Fibroblast of skin of back (primary cell): ENCODE measurements at regions not wholly inside any gene's neighbourhood (a gene's known extent, or its start where the extent isn't known, plus 50 kb on each side); places are given as distances from the start of the nearest gene placed in this dataset.

ENCODE experiments used
- DNase-seq: peaks from one replicate; pipeline ENCODE4 v3.0.0-alpha.2; 2013

DNA sequence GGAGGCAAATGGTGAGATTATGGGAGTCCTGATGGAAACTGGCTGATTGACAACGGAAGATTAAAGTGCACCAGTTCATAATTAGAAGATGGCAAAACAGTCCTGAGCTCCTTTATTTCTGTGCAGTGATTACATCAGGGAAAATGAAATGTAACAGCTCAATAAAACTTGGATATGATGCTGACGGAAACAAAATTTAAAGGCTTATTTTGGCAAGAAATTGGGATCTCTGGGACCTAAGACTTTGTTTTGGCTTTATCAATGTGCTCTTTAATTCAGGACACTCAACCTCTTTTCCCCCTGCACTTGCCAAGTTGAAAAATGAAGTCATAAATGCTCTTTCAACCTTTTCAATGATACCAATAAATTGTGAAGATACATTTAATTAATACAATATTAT lies 226.8 kb downstream of the C6orf118 start:
- no peak for DNase-seq

DNA sequence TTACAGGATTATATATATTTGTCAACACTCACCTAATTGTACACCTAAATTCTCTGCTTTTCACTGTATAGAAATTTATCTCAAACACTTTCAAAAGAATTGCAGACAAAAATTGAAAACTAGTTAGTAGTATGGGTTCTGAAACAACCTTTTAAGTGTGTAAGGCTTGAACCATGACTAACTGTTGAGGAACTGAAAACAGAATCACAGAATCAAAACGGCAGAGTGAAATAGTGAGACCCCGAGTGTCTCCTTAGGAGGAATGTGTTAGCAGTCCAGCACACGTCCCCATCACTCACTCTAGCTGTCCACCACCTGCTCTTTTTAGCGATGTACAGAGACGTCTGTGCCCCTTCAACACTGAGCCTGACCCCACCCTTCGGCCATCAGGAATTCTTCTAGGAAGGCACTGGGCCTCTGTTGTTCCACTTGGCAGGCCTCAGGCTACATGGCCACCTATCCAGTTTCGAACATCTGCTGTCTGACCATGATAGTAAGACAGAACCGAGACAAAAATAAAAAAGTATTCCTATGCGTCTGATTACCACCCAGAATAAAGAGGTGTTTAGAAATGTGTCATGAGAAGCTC lies 227.4 kb downstream of the C6orf118 start:
- no peak for DNase-seq

DNA sequence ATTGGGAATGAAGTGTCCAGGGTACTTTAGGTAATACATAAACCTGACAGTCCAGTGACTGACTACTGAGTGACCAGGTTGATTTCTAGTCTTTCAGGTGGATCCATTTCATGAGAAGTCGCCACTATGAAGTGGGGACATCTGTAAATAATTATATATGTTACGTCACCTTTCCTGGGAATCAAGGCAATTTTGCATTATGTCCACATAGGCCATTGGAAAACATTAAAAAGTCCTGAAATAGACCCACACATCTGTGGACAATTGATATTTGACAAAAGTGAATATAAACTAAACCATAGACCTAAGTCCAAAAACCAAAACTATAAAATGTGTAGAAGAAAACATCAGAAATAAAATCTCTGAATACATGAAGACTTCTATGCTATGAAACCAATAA lies 231.5 kb downstream of the C6orf118 start:
- no peak for DNase-seq

DNA sequence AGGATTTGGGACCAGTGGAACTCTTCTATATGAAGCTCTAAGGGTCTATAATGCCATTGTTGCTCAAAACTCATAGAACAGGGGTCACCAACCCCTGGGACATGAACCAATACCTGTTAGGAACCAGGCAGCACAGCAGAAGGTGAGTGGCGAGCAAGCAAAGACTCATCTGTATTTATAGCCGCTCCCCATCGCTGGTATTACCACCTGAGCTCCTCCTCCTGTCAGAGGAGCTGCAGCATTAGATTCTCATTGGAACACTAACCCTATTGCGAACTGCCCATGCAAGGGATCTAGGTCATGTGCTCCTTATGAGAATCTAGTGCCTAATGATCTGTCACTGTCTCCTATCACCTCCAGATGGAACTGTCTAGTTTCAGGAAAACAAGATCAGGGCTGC lies 237.5 kb downstream of the C6orf118 start:
- DNase-seq, result no peak

DNA sequence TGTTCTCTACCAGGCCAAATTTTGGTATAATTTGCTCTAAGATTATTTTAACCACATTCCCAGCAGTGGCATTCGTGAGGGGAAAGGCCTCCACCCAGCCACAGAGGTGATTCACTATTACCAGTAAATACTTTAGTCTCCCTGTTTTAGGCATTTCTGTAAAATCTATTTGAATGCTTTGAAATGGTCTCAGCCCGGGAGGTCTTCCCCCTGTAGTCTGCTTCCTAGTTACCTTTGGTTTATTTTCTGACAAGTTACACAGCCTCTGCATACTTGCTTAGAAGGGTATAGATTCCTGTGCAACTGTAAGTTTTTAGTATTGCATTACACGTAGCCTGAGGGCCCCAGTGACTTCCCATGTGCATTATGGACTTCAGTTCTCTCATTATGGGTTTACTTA lies 248.7 kb downstream of the C6orf118 start:
- DNase-seq, result peak; percentile 33

DNA sequence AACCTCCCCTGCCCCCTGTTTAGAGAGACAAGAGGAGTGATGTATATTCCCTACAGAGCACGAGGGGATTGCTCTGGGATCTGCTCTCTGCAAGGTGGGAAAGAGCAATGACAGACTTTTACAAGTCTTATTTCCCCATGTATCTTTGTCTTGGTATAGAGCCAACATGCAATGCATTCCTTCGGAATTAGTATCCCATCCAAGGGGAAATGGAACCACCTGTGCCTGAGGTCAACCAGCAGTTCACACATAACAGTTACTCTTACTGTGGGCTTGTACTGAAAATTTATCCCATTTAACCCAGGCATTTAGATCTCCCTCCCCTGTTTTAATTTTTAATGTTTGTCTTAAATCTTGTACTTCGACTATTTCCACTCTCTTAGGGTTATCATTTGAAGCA lies 250.4 kb downstream of the C6orf118 start:
- peak; percentile 14 for DNase-seq

DNA sequence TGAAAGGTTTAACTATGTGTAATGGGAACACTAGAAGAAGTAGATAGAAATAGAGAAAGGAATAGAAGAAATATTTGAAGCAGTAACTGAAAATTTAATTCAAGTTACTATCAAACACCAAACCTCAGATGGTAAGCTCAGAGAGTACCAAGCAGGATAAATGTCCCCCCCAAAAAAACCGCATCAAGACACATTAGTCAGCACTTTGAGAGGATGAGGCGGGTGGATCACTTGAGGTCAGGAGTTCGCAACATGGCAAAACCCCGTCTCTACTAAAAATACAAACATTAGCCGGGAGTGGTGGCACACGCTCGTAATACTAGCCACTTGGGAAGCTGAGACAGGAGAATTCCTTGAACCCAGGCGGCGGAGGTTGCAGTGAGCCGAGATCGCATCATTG lies 253.1 kb downstream of the C6orf118 start:
- DNase-seq, result no peak

DNA sequence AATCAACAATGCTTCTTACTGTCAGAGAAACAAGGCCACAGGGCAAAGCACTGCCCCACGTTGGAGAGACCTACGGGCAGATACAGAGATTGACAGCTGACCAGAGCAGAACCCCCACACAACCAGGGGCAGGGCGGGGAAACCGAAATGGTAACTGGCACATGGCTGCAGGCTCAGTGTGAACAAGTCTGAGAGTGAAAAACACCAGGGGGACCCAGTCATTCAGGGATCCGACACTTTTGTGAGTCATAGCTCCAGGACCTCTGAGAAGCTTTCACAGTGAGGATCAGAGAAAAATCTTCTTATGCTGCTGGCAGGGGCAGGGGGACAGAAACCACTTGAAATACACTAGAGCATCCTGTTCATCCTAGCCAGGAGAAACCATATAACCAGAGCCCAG lies 254.2 kb downstream of the C6orf118 start:
- peak; percentile 23 for DNase-seq

DNA sequence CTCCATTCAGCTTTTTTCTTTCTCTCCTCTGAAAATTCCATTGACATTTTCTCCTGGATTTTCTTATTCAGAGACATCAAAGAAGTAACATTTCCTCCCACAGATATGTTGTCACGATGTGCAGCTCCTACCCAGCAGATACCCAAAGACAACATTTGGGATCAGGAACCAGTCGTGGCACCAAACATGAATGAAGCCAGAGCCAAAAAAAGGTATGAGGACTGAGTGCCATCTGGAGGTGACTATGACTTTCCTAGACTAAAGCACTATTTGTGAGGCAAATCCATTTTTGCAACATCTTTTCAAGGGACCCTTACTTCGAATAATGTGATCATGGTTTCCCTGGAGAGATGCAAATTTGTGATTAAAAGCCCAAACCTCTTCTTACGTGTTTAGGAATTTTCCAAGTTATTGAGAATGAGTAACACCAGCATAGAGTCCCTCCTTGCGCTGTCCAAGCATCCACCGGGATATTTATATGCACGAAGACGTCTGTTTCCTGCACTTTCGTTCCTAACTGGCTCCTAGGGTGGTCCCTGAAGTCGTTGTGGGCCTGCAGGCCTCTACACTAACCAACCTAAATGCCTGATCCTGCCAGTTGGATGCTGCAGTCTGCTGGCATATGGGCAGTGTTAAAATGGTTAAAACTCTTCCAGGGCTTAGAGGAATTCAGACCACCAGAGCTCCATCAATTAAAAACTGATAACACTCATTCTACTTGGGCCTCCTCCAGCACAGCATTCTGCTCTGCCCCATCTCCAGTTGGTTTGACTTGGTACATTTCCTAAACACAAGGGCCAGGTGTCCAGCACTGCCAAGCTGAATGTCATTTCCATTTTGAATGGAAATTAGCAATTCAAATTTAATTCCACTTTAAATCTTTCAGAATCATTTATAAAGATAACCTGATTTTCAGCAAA lies 256.6 kb downstream of the C6orf118 start:
- no peak for DNase-seq

DNA sequence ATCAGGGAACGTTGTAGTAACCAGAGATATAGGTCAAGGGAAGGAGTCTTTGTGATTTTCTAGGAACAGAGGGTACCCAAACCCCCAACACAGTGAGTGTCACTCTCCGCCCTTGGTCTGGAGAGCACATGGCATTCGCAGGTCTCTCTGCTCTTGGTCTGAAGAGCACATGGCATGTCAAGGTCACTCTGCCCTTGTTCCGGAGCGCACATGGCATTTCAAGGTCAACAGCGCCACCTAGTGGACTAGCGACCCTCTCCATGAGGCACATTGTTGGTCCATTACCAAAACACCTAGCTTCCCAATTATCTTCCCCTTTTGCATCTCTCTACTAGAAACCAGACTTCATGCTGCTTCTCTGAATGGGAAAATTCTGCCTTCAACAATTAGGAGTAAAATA lies 260.0 kb downstream of the C6orf118 start:
- peak; percentile 15 for DNase-seq

DNA sequence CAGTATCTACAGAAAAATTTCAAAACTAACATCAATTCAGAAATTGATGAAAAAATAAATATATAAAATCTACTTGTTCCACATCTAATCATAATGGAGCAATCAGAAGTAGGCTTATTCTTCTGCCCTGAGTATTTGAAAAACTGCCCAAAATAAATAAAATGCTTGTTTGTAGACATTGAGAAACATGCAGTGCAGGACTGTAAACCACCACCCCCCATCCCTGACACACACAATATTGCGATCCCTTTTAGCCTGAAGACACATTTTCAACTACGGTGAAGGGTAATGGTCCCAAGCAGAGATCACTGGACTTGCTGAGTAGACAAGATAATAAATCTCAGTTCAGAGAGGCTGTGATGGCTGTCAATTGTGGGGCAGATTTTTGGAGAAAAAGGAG lies 261.5 kb downstream of the C6orf118 start:
- DNase-seq, result no peak

DNA sequence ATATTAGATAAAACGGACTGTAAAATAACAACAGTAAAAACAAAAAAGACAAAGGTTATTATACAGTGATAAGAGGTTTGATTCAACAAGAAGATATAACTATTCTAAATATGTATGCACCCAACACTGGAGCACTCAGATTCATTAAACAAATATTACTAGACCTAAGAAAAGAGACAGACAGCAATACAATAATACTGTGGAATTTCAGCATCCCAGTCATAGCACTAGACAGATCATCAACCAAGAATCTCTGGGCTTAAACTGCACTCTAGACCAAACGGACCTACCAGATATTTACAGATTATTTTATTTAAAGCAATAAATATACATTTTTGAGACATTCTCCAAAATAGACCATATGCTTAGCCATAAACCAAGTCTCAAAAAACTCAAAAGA lies 263.8 kb downstream of the C6orf118 start:
- peak; percentile 38 for DNase-seq

DNA sequence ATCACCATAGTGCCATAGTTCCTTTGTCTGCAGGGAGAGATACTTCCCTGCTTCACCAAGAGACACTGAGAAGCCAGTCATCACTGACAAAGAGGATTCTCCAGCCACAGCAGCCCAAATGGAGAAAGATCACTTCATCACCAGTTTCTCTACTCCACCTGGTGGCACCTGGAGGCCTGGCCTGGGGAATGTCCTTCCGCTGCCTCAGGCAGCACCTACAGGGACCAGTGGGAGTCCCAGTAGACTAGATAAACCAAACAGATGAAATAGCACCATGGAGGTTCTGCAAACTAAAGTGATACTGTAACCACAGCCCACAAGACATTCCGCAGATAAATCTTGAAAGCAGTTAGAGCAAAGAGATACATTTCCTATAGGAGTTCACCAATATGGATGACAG lies 266.5 kb downstream of the C6orf118 start:
- no peak for DNase-seq

DNA sequence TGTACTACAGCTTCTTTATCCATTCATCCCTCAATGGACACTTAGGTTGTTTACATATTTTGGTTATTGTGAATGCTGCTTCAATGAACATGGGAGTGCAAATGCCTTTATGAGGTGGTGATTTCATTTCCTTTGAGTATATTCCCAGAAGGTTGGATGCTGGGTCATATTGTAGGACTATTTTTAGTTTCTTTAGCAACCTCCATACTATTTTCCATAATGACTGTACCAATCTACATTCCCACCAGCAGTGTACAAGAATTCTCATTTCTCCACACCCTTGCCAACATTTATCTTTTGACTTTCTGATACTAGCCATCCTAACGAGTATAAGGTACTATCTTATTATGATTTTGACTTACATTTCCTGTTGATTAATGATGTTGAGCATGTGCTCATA lies 269.0 kb downstream of the C6orf118 start:
- DNase-seq, result no peak

DNA sequence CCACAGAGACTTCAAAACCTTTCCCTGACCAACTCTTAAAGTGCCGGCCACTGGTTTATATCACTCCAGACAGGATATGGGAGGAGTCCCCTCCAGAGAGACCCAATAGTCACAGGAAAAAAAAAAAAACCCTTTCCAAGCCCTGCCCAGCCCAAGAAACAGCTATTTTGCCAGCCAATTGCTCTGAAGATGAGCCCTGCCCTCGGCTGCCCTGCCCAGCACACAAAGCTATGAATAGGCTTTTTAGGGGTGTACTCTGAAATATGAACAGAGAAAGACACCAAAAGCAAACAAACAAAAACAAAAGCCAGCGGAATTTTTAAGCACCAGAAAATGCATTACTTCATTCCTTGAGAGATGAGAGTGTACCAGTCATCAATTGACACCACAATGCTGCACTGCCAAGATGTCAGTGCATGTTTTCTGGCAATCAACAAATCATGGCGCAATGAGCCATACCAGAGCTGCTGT lies 275.1 kb downstream of the C6orf118 start:
- DNase-seq, result no peak

DNA sequence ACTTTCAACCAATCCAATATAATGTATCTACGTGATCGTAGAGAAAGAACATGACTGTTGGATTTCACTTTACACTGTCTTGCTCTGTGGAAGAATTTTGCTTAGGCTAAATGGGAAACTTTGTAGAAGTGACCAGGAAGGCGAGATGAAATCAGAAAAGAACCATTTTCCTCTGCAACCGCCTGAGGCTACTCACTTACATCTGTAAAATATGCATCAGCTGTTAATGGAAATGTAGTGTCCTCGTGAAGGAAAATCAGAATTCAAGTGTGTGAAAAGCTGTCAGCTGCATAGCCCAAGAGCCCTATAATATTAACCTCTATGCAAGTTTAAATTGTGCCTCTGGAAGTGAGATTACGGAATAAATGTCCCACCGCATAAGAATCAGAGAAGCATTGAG lies 277.9 kb downstream of the C6orf118 start:
- no peak for DNase-seq

DNA sequence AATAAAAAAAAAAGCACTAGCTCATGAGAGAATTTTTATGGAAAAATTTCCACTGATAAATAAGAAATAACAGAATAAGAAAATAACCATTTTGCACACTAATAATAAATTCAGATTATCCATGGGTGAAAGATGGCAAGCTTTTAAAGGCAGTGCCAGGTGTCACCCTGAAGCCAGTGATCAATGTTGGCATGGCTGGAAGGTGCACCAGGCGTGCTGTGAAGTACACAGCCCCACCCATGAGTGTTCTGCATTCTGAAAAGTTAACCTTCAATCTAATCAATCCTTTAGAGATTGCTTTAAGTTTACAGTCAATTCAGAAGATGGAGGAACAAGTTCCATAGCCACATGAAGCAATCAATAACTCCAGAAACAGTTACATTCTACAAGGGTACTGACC lies 284.4 kb downstream of the C6orf118 start:
- DNase-seq, result no peak

DNA sequence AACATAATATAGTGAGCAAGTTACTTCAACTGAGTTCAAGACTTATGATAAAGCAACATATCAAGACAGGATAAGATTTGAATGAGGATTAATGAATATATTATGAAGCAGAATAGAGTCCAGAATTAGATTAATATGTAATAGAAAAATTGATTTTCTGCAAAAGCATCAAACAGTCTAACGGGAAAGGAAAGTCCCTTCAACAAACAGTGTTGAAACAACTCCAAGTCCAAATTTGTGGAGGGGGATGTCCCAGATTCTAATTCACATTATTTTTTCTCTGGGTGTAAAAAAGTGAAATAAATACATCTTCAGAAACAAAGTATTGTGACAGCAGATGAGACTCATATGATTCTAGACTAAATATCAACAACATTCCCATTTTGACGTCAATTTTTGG lies 289.7 kb downstream of the C6orf118 start:
- DNase-seq, result no peak

DNA sequence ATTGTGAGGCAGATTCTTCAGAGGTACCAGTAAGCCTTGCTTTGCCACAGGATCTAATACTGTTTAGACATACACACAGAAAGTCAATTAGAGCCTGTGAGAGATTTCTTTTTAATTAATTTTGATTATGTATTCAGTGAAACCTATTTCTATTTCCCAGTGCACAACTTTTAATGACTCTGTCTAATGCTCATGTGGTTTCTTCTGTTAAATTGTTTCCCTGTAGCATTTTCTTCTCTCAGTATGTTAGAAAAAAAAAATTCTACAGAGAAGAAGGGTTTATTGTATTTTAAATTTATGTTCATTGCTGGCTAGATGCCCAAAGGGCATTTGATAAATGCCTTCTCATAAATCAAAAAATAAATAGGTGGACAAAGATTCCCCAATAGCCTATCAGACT lies 293.7 kb downstream of the C6orf118 start:
- DNase-seq, result no peak

DNA sequence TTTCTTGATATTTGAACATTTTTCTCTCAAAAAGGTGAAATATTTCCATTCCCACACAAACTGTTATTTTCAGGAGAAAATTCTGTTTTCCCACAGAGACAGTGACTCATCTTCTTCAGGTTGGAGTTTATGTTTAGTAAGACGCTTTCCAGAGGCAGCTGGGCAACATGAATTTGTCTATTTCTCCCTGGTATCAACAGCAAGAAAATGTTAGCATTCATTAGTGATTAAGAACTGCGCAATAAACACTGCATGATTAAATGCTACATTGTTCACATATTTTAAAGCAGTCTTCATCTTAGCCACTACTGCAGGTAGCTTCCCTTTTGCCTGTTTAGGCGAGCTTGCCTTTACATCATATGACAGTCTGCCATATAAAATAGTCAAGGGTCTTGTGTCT lies 295.7 kb downstream of the C6orf118 start:
- no peak for DNase-seq

DNA sequence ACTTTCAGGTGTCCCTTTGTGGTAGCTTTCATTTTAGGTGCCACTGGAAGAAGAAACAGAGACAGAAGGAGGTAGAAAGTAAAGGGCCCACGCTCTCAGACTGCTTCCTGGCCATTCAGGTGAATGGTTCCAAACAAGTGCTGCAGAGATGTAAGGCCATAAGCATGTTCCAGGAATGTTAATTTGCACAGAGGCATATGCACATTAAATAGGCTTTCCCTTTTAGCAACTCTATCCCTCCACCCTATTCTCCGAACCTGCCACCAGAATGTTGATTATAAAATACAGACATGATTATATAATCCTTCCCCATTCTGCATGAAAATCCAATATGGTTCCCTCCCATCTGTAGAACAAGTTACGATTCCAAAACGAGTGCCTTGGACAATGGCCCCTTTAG lies 297.2 kb downstream of the C6orf118 start:
- no peak for DNase-seq

DNA sequence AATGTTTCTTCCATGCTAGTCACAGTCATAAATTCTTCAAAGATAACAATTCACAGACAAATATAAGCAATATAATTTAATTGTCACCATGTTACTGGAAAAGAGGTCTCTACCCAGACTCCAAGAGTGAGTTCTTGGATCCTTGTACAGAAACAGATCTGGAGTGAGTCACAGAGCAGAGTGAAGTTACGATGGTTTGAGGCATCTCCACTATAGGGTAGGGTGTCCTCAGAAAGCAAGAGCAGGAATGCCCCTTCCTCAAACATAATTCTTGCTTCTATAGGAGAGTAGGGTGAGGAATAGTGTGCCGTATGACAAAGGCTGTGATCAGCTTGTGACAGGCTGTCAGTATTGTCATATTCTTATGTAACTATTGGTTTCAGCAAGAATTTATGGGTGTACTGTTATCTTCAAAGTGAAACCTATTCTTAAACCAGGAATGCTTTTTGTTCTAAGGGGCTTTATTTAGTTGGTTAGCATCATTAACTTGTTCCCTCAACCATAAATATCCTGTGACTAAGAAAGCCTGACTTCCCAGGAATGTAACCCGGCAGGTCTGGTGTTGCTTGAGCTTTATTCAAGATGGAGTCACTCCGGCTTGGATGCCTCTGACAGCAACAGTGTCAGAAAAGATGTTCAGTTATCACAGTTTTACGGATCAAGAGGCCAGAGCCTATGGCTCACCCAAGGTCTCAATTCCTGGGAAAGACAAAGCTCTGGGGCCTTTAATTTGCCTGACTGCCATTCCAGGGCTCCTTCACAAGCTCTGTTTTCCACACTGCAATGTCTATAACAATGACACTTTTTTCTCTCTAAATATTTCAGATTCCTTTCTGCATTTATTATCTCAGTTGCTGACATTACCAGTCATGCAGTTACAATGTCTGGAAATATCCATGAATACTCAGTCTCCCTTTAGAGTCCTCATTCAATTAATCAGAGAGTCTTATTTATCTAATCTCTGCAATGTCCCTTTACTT lies 298.6 kb downstream of the C6orf118 start:
- DNase-seq, result peak; percentile 33

DNA sequence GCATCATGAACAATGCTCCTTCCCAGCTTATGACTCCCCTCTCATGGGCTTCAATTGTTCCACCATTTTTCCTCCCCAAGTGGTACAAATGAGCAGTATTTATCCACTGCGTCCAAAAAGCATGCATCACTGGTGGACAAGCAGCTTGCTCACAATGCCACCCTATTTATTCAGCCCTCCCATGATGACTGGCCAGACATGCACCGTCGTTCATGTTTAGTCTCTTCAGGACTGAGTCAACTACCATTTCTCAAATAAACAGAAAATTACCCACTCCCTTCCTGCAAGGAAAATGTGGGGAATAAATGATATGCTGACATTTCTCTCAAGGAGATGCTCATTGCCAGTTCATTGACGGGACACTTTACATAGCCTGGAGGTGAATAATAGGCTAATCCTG lies 300.4 kb downstream of the C6orf118 start:
- DNase-seq, result no peak
